Superior temporal gyrus (tissue), 1 donor: ENCODE measurements at regions not wholly inside any gene's neighbourhood (a gene's known extent, or its start where the extent isn't known, plus 50 kb on each side); places are given as distances from the start of the nearest gene placed in this dataset.
A peak's percentile ranks its signal among the peaks of the same experiment; 100 is the strongest.
"Not testable (repeated sequence)": the region's sequence is repeated elsewhere in the genome, so short reads cannot be mapped to it uniquely, and the experiment has no call there.

Experiments
- DNase-seq: peaks from one replicate; pipeline ENCODE4 v3.0.0-alpha.2; 2016; ENCODE audit errors: extremely low spot score

DNA sequence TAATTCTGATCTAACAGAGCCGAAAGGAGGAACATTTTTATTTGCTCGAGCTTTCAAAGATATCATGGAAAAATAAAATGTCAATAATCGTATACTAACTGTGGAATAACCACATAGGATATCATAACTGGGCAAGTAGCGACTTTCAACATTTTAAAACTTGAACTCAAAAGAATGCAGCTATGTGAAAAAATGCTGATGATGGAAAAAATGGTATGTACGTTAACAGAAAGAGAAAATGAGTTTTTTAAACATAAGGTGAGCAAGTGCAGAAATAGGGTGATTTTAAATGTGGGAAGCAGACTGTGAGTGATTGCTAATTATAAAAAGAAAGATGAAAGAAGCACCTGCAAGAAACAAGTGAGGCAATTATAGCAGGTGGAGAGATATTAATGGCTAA, 238.3 kb upstream of the HSF2 start:
- DNase-seq, result no peak

- DNase-seq, result no peak
Measured at GRCh38 chr6:122165014-122165413, 234.4 kb upstream of the HSF2 start.

DNA sequence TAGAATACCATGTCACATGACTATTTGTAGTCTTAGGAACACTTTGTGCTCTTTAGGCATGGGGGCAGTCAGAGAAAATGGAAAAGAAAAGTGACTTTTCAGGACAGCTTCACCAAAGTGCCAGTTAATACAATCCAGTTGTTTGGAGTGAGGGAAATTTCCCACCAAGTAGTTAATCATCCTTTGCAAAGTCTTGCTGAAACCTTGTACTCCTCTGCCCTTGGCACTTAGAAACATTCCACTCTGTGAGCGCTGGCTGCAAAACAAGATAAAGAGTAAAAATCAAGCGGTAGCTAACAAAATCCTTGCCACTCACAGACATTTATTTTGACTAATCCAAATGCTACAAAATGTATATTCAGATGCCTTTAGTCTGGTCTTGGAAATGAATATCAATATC, 229.2 kb upstream of the HSF2 start:
- DNase-seq, result no peak

- DNase-seq, result no peak
Measured at GRCh38 chr6:122178988-122179387, 220.5 kb upstream of the HSF2 start.

DNA sequence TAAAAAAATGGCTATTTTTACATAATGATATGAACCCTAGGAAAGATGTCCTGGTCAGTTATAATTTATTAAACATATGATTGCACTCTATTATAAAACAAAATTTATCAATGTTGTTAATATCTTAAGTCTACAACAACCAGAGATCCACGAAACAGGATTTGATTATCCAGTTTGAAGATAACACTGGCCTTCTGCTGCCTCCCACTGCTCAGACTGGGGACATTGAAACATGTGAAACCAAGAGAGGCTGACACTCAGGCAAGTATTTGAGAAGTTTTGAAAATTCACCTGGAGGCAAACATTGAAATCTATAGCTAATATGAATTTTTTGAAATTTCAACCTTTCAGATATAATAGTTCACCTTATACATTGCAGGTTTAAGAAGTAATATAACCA, 219.3 kb upstream of the HSF2 start:
- DNase-seq, result no peak

GRCh38 chr6:122182061-122182460, 217.4 kb upstream of the HSF2 start:
- no peak for DNase-seq

GRCh38 chr6:122184401-122184827, 215.0 kb upstream of the HSF2 start:
- peak; percentile 63 for DNase-seq

DNA sequence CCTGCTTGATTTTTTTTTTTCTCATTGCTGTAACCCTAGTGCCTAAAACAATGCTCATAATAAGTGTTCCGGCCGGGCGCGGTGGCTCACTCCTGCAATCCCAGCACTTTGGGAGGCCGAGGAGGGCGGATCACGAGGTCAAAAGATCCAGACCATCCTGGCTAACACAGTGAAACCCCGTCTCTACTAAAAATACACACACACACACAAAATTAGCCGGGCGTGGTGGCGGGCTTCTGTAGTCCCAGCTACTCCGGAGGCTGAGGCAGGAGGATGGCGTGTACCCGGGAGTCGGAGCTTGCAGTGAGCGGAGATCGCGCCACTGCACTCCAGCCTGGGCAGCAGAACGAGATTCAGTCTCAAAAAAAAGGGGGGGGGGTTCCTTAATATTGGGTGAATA, 214.0 kb upstream of the HSF2 start:
- DNase-seq, result not testable (repeated sequence)

DNA sequence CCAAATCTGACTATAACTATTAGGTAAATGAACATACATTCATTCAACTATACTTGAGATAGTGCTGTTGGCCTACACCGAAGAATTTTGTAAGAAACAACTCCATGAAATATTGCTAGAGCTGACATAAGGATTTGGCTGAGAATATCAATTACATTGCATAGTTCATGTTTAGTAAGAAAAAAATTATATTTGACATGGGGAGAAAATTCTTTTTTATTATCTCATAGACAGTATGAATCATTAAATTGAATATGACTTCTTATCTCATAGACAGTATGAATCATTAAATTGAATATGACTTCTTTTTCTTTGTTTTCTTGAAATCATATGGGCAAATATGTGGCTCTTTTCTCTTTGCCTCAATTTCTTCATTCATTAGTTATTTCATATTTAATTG, 212.3 kb upstream of the HSF2 start:
- no peak for DNase-seq

- no peak for DNase-seq
Measured at GRCh38 chr6:122198922-122199321, 200.5 kb upstream of the HSF2 start.

- no peak for DNase-seq
Measured at GRCh38 chr6:122200440-122200839, 199.0 kb upstream of the HSF2 start.

DNA sequence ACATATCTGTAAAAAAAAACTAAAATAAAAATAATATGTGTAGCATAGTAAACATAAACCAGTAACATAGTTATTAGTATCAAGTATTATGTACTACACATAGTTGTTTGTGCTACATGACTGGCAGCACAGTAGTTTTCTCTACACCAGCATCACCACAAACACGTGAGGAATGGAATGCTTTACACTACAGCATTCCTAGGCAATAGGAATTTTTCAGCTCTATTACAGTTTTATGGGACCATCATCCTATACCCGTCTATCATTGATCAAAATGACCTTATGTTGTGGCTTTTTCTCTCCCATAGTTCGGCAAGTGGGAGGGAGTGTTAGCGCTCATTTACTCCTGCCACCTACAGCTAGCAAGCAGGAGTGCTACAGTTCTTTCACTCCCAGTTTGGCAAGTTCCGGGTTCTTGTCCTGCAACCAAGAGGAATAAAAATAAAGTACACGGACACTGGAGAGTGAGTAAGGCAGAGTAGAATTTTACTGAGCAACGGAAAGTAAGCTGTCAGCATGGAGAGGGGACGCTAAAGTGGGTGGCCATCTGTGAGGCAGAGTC, 196.8 kb upstream of the HSF2 start:
- DNase-seq, result no peak

- no peak for DNase-seq
Measured at GRCh38 chr6:122207061-122207460, 192.4 kb upstream of the HSF2 start.

DNA sequence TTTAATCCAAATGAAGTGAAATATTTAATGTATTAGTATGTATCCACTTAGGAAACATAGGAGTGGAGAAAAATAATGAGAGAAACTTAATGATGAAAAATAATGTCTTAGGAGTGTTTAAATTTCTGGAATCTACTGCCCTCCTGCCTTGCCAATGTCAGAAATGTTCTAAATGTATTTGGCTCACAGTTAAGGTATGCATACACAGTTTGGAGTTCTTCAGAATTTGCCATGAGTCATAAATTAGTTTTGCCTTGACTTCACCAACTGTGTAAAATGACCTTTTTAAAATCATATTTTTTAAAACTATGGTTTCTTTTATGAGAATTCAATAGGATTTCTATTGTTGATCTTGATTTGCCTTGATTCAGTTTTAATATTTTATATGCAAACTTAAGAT, 191.7 kb upstream of the HSF2 start:
- no peak for DNase-seq

GRCh38 chr6:122214605-122215318, 184.7 kb upstream of the HSF2 start:
- no peak for DNase-seq

- no peak for DNase-seq
Measured at GRCh38 chr6:122220254-122220653, 179.2 kb upstream of the HSF2 start.

- no peak for DNase-seq
Measured at GRCh38 chr6:122222761-122223160, 176.7 kb upstream of the HSF2 start.

DNA sequence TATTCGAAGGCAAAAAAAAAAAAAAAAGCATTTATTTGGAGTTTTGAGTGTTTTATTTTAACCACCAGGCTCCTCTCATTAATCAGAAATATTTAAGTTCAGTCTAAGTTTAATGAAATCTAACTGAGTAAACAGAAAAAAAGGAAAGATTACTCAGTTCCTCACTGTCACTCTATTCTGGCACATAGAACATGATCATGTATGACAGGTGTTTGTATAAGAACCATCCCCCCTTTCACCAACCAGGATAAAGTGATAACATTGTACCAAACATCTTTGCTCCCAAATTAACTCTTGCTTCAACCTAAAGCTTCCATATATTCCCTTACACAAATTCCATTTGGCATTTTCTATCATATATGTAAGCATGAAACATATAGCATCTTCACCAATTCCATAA, 176.2 kb upstream of the HSF2 start:
- no peak for DNase-seq

DNA sequence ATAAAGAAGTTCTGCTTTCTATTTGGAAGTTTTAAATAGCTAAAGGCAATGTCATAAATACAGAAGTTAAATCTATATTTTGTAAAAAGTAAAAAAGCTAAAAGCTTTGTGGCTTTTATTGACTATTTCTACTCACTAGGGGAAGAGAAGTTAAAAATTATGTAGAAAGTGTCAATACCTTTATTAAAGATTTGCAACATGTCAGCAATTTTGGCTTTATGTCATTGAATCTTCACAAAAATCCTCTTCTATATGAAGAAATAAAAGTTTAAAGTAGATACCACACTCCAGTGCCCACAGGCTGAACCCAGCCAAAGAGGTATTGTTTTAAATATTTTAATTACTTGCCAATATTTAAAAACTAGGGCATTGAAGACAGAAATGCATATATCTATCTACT, 160.6 kb upstream of the HSF2 start:
- DNase-seq, result no peak

DNA sequence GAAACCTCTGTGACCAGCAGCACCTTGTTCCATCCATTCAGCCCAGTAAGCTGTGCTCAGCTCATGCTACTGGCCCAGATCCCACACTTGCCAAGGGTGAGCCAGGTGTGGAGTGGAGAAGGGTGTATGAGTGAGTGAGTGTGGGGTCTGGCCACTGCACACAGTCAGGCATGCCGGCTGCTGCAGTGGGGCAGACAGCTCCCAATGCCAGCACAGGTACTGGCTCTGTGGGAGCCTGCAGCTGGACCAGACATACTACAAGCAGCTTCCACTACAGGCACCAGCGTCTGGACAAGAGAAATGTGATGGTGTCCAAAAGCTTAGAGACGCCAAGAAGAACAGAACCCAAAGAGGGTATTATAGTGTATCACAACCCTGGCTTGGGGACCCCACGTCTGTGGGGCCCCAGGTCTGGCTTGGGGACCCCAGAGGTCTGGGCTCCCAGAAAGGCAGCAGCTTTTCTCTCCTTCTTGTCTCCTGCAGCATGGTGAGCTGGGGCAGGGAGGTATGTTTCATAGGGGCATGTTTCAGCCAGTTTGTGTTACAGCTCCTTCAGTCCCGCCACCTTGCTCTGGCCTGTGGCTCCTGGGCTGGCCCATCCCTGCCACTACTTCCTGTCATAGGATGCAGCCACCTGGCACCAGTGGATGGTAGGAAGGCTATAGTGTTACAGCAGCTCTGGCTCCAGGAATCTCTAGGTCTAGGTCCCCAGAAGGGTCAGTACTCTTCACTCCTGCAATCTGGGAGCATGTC, 152.4 kb upstream of the HSF2 start:
- DNase-seq, result no peak

GRCh38 chr6:122248001-122248669, 151.3 kb upstream of the HSF2 start:
- no peak for DNase-seq

- no peak for DNase-seq
Measured at GRCh38 chr6:122248844-122249243, 150.6 kb upstream of the HSF2 start.

- DNase-seq, result no peak
Measured at GRCh38 chr6:122258839-122259238, 140.6 kb upstream of the HSF2 start.
